A172 (cell line): ENCODE measurements at regions not wholly inside any gene's neighbourhood (a gene's known extent, or its start where the extent isn't known, plus 50 kb on each side); places are given as distances from the start of the nearest gene placed in this dataset.

Experiments
- DNase-seq: peaks from one replicate; pipeline ENCODE4 v3.0.0-alpha.2; 2015; ENCODE audit warnings: low spot score

GRCh38 chr3:135792858-135793475, 172.6 kb upstream of the PPP2R3A start:
- no peak for DNase-seq

- no peak for DNase-seq
These were observed 165.4 kb upstream of the PPP2R3A start for GRCh38 chr3:135800071-135800549.

- no peak for DNase-seq
These were observed 164.5 kb upstream of the PPP2R3A start for GRCh38 chr3:135801018-135801417.

- DNase-seq = no peak
These were observed 163.4 kb upstream of the PPP2R3A start for GRCh38 chr3:135802171-135802570.

- peak; percentile 7 for DNase-seq
These were observed 162.4 kb upstream of the PPP2R3A start for GRCh38 chr3:135803028-135803692.

- no peak for DNase-seq
These were observed 159.8 kb upstream of the PPP2R3A start for GRCh38 chr3:135805752-135806151.

GRCh38 chr3:135806317-135806716, 159.2 kb upstream of the PPP2R3A start:
- DNase-seq = no peak

GRCh38 chr3:135807879-135808278, 157.6 kb upstream of the PPP2R3A start:
- DNase-seq = no peak

GRCh38 chr3:135809021-135809634, 156.4 kb upstream of the PPP2R3A start:
- no peak for DNase-seq

GRCh38 chr3:135811651-135812050, 153.9 kb upstream of the PPP2R3A start:
- no peak for DNase-seq

GRCh38 chr3:135812057-135812456, 153.5 kb upstream of the PPP2R3A start:
- DNase-seq = no peak

GRCh38 chr3:135834465-135834864, 131.1 kb upstream of the PPP2R3A start:
- no peak for DNase-seq

- no peak for DNase-seq
These were observed 127.4 kb upstream of the PPP2R3A start for GRCh38 chr3:135837977-135838631.

GRCh38 chr3:135840436-135840835, 125.1 kb upstream of the PPP2R3A start:
- no peak for DNase-seq

GRCh38 chr3:135844386-135844785, 121.1 kb upstream of the PPP2R3A start:
- DNase-seq = no peak

GRCh38 chr3:135848051-135848450, 117.5 kb upstream of the PPP2R3A start:
- DNase-seq = no peak

- DNase-seq = no peak
These were observed 115.7 kb upstream of the PPP2R3A start for GRCh38 chr3:135849827-135850226.

GRCh38 chr3:135851201-135852081, 114.1 kb upstream of the PPP2R3A start:
- DNase-seq = peak; percentile 31

GRCh38 chr3:135853981-135854380, 111.5 kb upstream of the PPP2R3A start:
- DNase-seq = no peak

- no peak for DNase-seq
These were observed 104.8 kb upstream of the PPP2R3A start for GRCh38 chr3:135860761-135861160.

- no peak for DNase-seq
These were observed 103.2 kb upstream of the PPP2R3A start for GRCh38 chr3:135862361-135862760.

GRCh38 chr3:135864060-135864459, 101.5 kb upstream of the PPP2R3A start:
- no peak for DNase-seq
